Spinal cord (tissue), 9 donors: ENCODE measurements at regions not wholly inside any gene's neighbourhood (a gene's known extent, or its start where the extent isn't known, plus 50 kb on each side); places are given as distances from the start of the nearest gene placed in this dataset.

Experiments used
- DNase-seq, 6 donors: peaks; one replicate each; pipeline versions ENCODE4 v3.0.0 to v3.0.0-alpha.2; 2013 to 2015; ENCODE audit warnings: low spot score in 6 of 6, low read depth in 4 of 6
- H3K27ac ChIP-seq: one replicate; pipeline ENCODE4 v1.5.1; 2013; ENCODE audit warnings: low read depth, low read length, control low read depth
- H3K27me3 ChIP-seq: one replicate; pipeline ENCODE4 v1.6.1; 2013; ENCODE audit warnings: low read length; ENCODE audit not compliant: control insufficient read depth, insufficient read depth
- H3K36me3 ChIP-seq: one replicate; pipeline ENCODE4 v1.6.1; 2013; ENCODE audit warnings: low read length; ENCODE audit not compliant: control insufficient read depth, insufficient read depth
- H3K4me1 ChIP-seq: one replicate; pipeline ENCODE4 v1.6.1; 2013; ENCODE audit warnings: low read length; ENCODE audit not compliant: control insufficient read depth, insufficient read depth
- H3K4me3 ChIP-seq: one replicate; pipeline ENCODE4 v1.5.1; 2013; ENCODE audit warnings: low read depth, low read length, control low read depth
- H3K9me3 ChIP-seq: one replicate; pipeline ENCODE4 v1.6.1; 2013; ENCODE audit warnings: low read length; ENCODE audit not compliant: control insufficient read depth, insufficient read depth
- WGBS: methylation state at CpG from one replicate; pipeline ENCODE4 v1.1.5; 2013; ENCODE audit warnings: missing lambda C conversion rate; ENCODE audit not compliant: insufficient coverage; 5-methylcytosine and 5-hydroxymethylcytosine counted together
- donor health status: healthy.

DNA sequence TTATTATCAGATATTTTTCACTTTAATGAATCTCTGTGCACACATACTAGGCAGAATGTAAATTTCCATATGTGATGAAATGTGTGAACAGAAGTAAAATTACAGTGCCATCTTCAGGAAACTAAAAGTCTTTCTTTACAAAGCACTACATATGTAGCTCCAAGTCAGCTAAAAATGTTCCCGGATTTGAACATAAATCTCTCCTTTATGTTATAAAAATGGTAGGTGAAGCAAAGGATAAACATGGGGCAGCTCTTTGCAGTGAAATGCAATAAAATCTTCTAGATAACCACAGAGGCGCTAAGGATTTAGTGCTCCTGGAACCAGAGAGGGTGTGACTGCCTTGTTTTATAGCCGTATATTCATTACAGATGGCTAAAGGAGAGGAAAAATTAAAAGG is 104.9 kb upstream of the C7orf33 start:
- WGBS, result 57% methylated on average over 2 of the region's 3 CpGs
- Histone ChIP-seq H3K27me3 (no peaks in the 10 kb centered on the region), H3K9me3 (no peaks in the 10 kb centered on the region), H3K27ac (no peak overlapping the region), H3K4me3 (no peak overlapping the region), H3K4me1 (no peaks in the 10 kb centered on the region), H3K36me3 (no peaks in the 10 kb centered on the region)
- peak in 2 of 6 donors; percentile 66 to 83 for DNase-seq

DNA sequence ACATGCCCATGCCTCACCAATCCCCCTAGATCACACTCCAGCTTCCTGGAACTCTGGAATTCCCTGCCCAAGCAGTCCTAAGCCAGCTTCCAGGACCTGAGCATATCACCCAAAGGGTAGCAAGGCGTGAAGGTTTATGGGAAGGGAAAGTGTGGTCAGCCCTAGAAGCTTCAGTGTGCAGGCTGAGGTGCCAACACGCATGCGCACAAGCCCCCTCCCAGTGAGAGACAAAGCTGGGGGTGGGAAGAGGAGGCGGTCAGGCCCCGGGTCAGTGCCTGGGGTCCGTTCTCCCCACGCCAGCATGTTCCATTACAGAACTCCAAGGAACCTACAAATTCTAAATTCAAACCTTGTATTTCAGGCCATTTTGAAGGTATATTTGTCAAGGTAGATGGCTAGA is 103.6 kb upstream of the C7orf33 start:
- no peak for DNase-seq
- H3K4me3 ChIP-seq, result no peak overlapping the region
- no peaks in the 10 kb centered on the region for H3K36me3 ChIP-seq
- H3K27me3 ChIP-seq, result no peaks in the 10 kb centered on the region
- H3K4me1 ChIP-seq, result no peaks in the 10 kb centered on the region
- no peaks in the 10 kb centered on the region for H3K9me3 ChIP-seq
- no peak overlapping the region for H3K27ac ChIP-seq
- 100% methylated on average over 1 of the region's 7 CpGs for WGBS

- no peaks in the 10 kb centered on the region for H3K9me3 ChIP-seq
- no peaks in the 10 kb centered on the region for H3K4me1 ChIP-seq
- H3K27ac ChIP-seq, result no peak overlapping the region
- no peaks in the 10 kb centered on the region for H3K27me3 ChIP-seq
- no peak overlapping the region for H3K4me3 ChIP-seq
- WGBS, result 44% methylated on average over 3 of the region's 4 CpGs
- DNase-seq, result peak in 2 of 6 donors; percentile 33 to 68
- no peaks in the 10 kb centered on the region for H3K36me3 ChIP-seq
Observed at GRCh38 chr7:148487912-148488311, 102.7 kb upstream of the C7orf33 start.

- no peak for DNase-seq
- no peaks in the 10 kb centered on the region for H3K36me3 ChIP-seq
- no peaks in the 10 kb centered on the region for H3K27me3 ChIP-seq
- WGBS, result 80% methylated on average over 4 of the region's 6 CpGs
- H3K4me1 ChIP-seq, result no peaks in the 10 kb centered on the region
- no peak overlapping the region for H3K4me3 ChIP-seq
- no peaks in the 10 kb centered on the region for H3K9me3 ChIP-seq
- H3K27ac ChIP-seq, result no peak overlapping the region
Observed at GRCh38 chr7:148489678-148490077, 100.9 kb upstream of the C7orf33 start.

GRCh38 chr7:148492157-148492860 is 98.3 kb upstream of the C7orf33 start:
- WGBS, result no CpG with 5 or more reads among the region's 3 CpGs
- DNase-seq, result no peak
- no peak overlapping the region for H3K27ac ChIP-seq

GRCh38 chr7:148495605-148496004 is 95.0 kb upstream of the C7orf33 start:
- Histone ChIP-seq H3K9me3 (no peaks in the 10 kb centered on the region), H3K27ac (no peak overlapping the region), H3K27me3 (no peaks in the 10 kb centered on the region), H3K4me1 (no peaks in the 10 kb centered on the region), H3K4me3 (no peak overlapping the region), H3K36me3 (no peaks in the 10 kb centered on the region)
- DNase-seq, result no peak
- 97% methylated on average over 4 of the region's 4 CpGs for WGBS

More at GRCh38 chr7:148492157-148492860, 98.3 kb upstream of the C7orf33 start:
- Histone ChIP-seq H3K9me3 (no peaks in the 10 kb centered on the region), H3K36me3 (no peaks in the 10 kb centered on the region), H3K4me1 (no peaks in the 10 kb centered on the region), H3K4me3 (no peak overlapping the region), H3K27me3 (no peaks in the 10 kb centered on the region)

GRCh38 chr7:148500978-148501377 is 89.6 kb upstream of the C7orf33 start:
- H3K27ac ChIP-seq, result no peak overlapping the region
- WGBS, result 87% methylated on average over 7 of the region's 9 CpGs
- H3K36me3 ChIP-seq, result no peaks in the 10 kb centered on the region
- peaks cover 7% of the 10 kb centered on the region for H3K4me1 ChIP-seq
- no peaks in the 10 kb centered on the region for H3K27me3 ChIP-seq
- no peaks in the 10 kb centered on the region for H3K9me3 ChIP-seq
- DNase-seq, result no peak
- H3K4me3 ChIP-seq, result no peak overlapping the region

DNA sequence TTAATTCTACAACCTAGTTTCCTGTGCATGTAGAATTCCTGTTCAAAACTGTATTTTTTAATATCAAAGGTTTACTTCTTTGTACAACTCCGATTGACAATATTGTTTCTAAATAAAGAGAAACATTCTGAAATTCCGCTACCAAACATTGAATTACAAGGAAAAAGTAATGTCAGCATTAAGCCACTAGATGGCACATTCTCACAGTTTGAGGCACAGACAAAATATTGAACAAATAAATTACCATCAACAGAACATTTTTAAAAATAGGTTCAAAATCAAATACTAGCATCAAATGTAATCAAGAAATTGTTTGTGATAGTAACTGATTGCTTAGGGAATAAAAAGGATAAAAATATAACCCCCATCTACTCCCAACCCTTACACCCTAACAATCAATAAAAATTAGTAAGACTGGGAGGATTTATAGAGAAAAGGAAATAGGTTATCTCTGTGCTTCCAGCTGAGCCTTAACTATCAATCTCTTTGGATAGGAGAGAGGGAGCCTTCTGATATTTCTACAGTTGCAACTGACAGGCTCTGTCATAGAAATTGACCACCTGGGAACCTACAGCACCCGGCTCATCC is 86.6 kb upstream of the C7orf33 start:
- 50% methylated on average over 2 of the region's 3 CpGs for WGBS
- H3K36me3 ChIP-seq, result no peaks in the 10 kb centered on the region
- peak overlapping the region; percentile 1 for H3K4me3 ChIP-seq
- peak in 4 of 6 donors; percentile 51 to 92 (median 68) for DNase-seq
- H3K4me1 ChIP-seq, result peaks cover 7% of the 10 kb centered on the region
- no peaks in the 10 kb centered on the region for H3K9me3 ChIP-seq
- no peaks in the 10 kb centered on the region for H3K27me3 ChIP-seq
- H3K27ac ChIP-seq, result no peak overlapping the region

DNA sequence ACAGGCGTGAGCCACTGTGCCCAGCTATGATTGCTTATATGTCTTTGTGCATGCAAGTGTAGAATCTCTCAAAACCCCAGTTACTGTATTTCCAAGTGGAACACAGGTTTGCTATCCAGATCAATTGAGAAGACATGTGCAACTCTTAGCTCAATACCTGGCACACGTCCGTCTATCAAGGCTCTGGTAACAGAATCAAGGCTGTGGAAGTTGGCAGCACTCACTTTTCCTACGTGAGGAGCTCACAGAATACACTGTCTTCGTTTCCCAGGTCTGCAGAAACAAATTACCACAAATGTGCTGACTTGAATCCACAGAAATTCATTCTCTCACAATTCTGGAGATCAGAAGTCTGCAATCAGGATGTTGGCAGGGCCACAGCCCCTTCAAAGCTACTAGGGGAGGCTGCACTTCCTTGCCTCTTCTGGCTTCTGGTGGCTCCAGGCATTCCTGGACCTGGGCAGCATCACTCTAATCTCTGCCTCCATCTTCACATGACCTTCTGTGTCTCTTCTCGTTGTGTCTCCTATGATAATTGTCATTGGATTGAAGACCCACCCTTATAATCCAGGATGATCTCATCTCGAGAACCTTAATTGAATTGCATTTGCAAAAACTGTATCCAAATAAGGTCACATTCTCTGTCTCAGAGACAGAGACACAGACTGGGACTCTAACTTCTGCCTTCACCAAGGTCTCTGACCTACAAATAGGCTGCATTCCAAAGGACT is 84.8 kb upstream of the C7orf33 start:
- Histone ChIP-seq H3K27me3 (no peaks in the 10 kb centered on the region), H3K36me3 (no peaks in the 10 kb centered on the region), H3K9me3 (no peaks in the 10 kb centered on the region), H3K4me3 (no peak overlapping the region), H3K27ac (no peak overlapping the region), H3K4me1 (peaks cover 7% of the 10 kb centered on the region)
- WGBS, result 78% methylated on average over 6 of the region's 7 CpGs
- DNase-seq, result no peak
